GM18517 (cell line): ENCODE measurements at regions not wholly inside any gene's neighbourhood (a gene's known extent, or its start where the extent isn't known, plus 50 kb on each side); places are given as distances from the start of the nearest gene placed in this dataset.
A peak's percentile ranks its signal among the peaks of the same experiment; 100 is the strongest.
"Not testable (repeated sequence)": the region's sequence is repeated elsewhere in the genome, so short reads cannot be mapped to it uniquely, and the experiment has no call there.

Experiments used
- ATAC-seq: cut with Tn5 transposase; IDR thresholded peaks from one replicate; pipeline ENCODE4 v1.9.1; 2021; ENCODE audit warnings: mild to moderate bottlenecking, moderate library complexity; ENCODE audit not compliant: unreplicated experiment

- not testable (repeated sequence) for ATAC-seq
These were observed 84.5 kb downstream of the IDS start for GRCh38 chrX:149420566-149420965.

GRCh38 chrX:149398027-149398426 is 107.1 kb downstream of the IDS start:
- ATAC-seq, result no peak

- ATAC-seq, result no peak
These were observed 112.2 kb downstream of the IDS start for GRCh38 chrX:149392921-149393320.

GRCh38 chrX:149383852-149384251 is 121.3 kb downstream of the IDS start:
- no peak for ATAC-seq

GRCh38 chrX:149374751-149375150 is 130.4 kb downstream of the IDS start:
- ATAC-seq, result no peak

- ATAC-seq, result no peak
These were observed 132.2 kb downstream of the IDS start for GRCh38 chrX:149372866-149373265.

- ATAC-seq, result no peak
These were observed 133.1 kb downstream of the IDS start for GRCh38 chrX:149371986-149372385.

GRCh38 chrX:149370097-149370496 is 135.0 kb downstream of the IDS start:
- no peak for ATAC-seq

- ATAC-seq, result no peak
These were observed 139.6 kb downstream of the IDS start for GRCh38 chrX:149365552-149365951.

- no peak for ATAC-seq
These were observed 140.0 kb downstream of the IDS start for GRCh38 chrX:149365061-149365460.

GRCh38 chrX:149363965-149364364 is 141.1 kb downstream of the IDS start:
- ATAC-seq, result no peak

- no peak for ATAC-seq
These were observed 158.8 kb downstream of the IDS start for GRCh38 chrX:149346306-149346705.

- ATAC-seq, result no peak
These were observed 182.8 kb downstream of the IDS start for GRCh38 chrX:149322316-149322715.

GRCh38 chrX:149313871-149314371 is 191.2 kb downstream of the IDS start:
- no peak for ATAC-seq

- no peak for ATAC-seq
These were observed 192.1 kb downstream of the IDS start for GRCh38 chrX:149312988-149313387.

GRCh38 chrX:149312097-149312496 is 193.0 kb downstream of the IDS start:
- no peak for ATAC-seq

GRCh38 chrX:149302705-149303104 is 202.4 kb downstream of the IDS start:
- no peak for ATAC-seq

- ATAC-seq, result no peak
These were observed 207.0 kb downstream of the IDS start for GRCh38 chrX:149298111-149298510.

- no peak for ATAC-seq
These were observed 209.0 kb downstream of the IDS start for GRCh38 chrX:149296092-149296491.

GRCh38 chrX:149286940-149287349 is 218.2 kb downstream of the IDS start:
- peak; percentile 82 for ATAC-seq

- no peak for ATAC-seq
These were observed 220.5 kb downstream of the IDS start for GRCh38 chrX:149284616-149285015.

GRCh38 chrX:149283853-149284252 is 221.3 kb downstream of the IDS start:
- no peak for ATAC-seq

- ATAC-seq, result no peak
These were observed 222.2 kb downstream of the IDS start for GRCh38 chrX:149282909-149283308.

GRCh38 chrX:149280011-149280410 is 225.1 kb downstream of the IDS start:
- no peak for ATAC-seq
